PC-9 (cell line): ENCODE measurements at regions not wholly inside any gene's neighbourhood (a gene's known extent, or its start where the extent isn't known, plus 50 kb on each side); places are given as distances from the start of the nearest gene placed in this dataset.
"Not testable (repeated sequence)": the region's sequence is repeated elsewhere in the genome, so short reads cannot be mapped to it uniquely, and the experiment has no call there.

Experiments used
- BruUV-seq: library from RNA; stranded (reverse); fragments of 400-500 nt; replicated peaks from 2 replicates; lab custom pipeline; 2021; lab: Mats Ljungman, UMichigan
- CTCF ChIA-PET: fragments of 300-600 bp; sonication (Branson Sonifier 250); formaldehyde crosslinking; loops from one replicate; lab custom pipeline; 2022; ENCODE audit warnings: antibody characterized with exemption; lab: Charles Lee
- POLR2A ChIA-PET: fragments of 300-600 bp; sonication (Branson Sonifier 250); formaldehyde crosslinking; loops from one replicate; lab custom pipeline; 2022; ENCODE audit warnings: antibody characterized with exemption; ENCODE audit not compliant: unreplicated experiment; lab: Charles Lee
- DNase-seq, 2 experiments: peaks; one replicate each; pipeline versions ENCODE4 v3.0.0 to v3.0.0-alpha.2; 2015 to 2022; ENCODE audit warnings: mixed read lengths in 1 of 2
- H2AFZ ChIP-seq: fragments of 200-600 bp; sonication (generic); 2 replicates; pipeline ENCODE4 v1.8.1; 2017; ENCODE audit warnings: antibody characterized with exemption
- H3F3A ChIP-seq: fragments of 200-600 bp; sonication (generic); 2 replicates; pipeline ENCODE4 v1.8.1; 2017; ENCODE audit warnings: antibody characterized with exemption, mild to moderate bottlenecking, low read depth; ENCODE audit not compliant: insufficient read depth
- H3K27ac ChIP-seq: fragments of 200-600 bp; sonication (generic); 2 replicates; pipeline ENCODE4 v1.6.1; 2016; ENCODE audit warnings: mixed run types
- H3K27me3 ChIP-seq: fragments of 200-600 bp; sonication (generic); 2 replicates; pipeline ENCODE4 v1.6.1; 2016; ENCODE audit warnings: low read depth, mixed run types; ENCODE audit not compliant: insufficient read depth
- H3K36me3 ChIP-seq: fragments of 200-600 bp; sonication (generic); 2 replicates; pipeline ENCODE4 v1.6.1; 2016; ENCODE audit warnings: low read depth, mixed run types
- H3K4me1 ChIP-seq: fragments of 200-600 bp; sonication (generic); replicated peaks from 2 replicates; pipeline ENCODE4 v1.6.1; 2016; ENCODE audit warnings: mixed run types; ENCODE audit not compliant: insufficient read depth
- H3K4me2 ChIP-seq: fragments of 200-600 bp; sonication (generic); 2 replicates; pipeline ENCODE4 v1.6.1; 2017; ENCODE audit warnings: mixed run types
- H3K4me3 ChIP-seq: fragments of 200-600 bp; sonication (generic); 2 replicates; pipeline ENCODE4 v1.6.1; 2016; ENCODE audit warnings: mixed run types
- H3K79me2 ChIP-seq: fragments of 200-600 bp; sonication (generic); 2 replicates; pipeline ENCODE4 v1.6.1; 2017; ENCODE audit warnings: low read depth, mixed run types
- H3K9me2 ChIP-seq: fragments of 200-600 bp; sonication (generic); 2 replicates; pipeline ENCODE4 v1.8.1; 2017; ENCODE audit warnings: mild to moderate bottlenecking; ENCODE audit not compliant: insufficient read depth
- H3K9me3 ChIP-seq: fragments of 200-600 bp; sonication (generic); 2 replicates; pipeline ENCODE4 v1.8.1; 2016; ENCODE audit warnings: low read depth; ENCODE audit not compliant: insufficient read depth
- H4K20me1 ChIP-seq: fragments of 200-600 bp; sonication (generic); 2 replicates; pipeline ENCODE4 v1.8.1; 2017; ENCODE audit not compliant: insufficient read depth
- CTCF ChIP-seq: fragments of 200-600 bp; sonication (generic); conservative IDR thresholded peaks from 2 replicates; pipeline ENCODE4 v1.6.1; 2017; ENCODE audit warnings: mixed run types, antibody characterized with exemption, mild to moderate bottlenecking, moderate library complexity
- EZH2 ChIP-seq: fragments of 200-600 bp; sonication (generic); IDR thresholded peaks from 2 replicates; pipeline ENCODE4 v1.8.0; 2017; ENCODE audit warnings: antibody characterized with exemption, low read depth
- intact Hi-C: fragments of 100-400 bp; cut with micrococcal nuclease; formaldehyde crosslinking; loops from one replicate; pipeline ENCODE4 v1.10.0; 2022; ENCODE audit not compliant: unreplicated experiment

- Histone ChIP-seq H3K27ac (no peak overlapping the region), H2AFZ (no peak overlapping the region), H3K9me3 (no peaks in the 10 kb centered on the region), H4K20me1 (no peaks in the 10 kb centered on the region), H3K9me2 (no peaks in the 10 kb centered on the region), H3K4me2 (no peak overlapping the region), H3K36me3 (no peaks in the 10 kb centered on the region), H3K27me3 (no peaks in the 10 kb centered on the region), H3K4me1 (no peaks in the 10 kb centered on the region), H3F3A (no peaks in the 10 kb centered on the region), H3K4me3 (no peak overlapping the region), H3K79me2 (no peaks in the 10 kb centered on the region)
- ChIA-PET POLR2A (no interaction called here), CTCF (no interaction called here)
- intact Hi-C loops = no loop called here
- no TSS peak for BruUV-seq
- DNase-seq = no peak
- TF ChIP-seq EZH2 = no peak
- TF ChIP-seq CTCF = no peak
Observed at GRCh38 chrX:98296129-98296528, 1412.4 kb downstream of the RPA4 start.

GRCh38 chrX:98299785-98300184 lies 1416.1 kb downstream of the RPA4 start:
- Histone ChIP-seq H3K4me3 (no peak overlapping the region), H3K36me3 (no peaks in the 10 kb centered on the region), H3K27ac (no peak overlapping the region), H3F3A (no peaks in the 10 kb centered on the region), H2AFZ (no peak overlapping the region), H3K27me3 (no peaks in the 10 kb centered on the region), H3K9me2 (no peaks in the 10 kb centered on the region), H3K4me1 (no peaks in the 10 kb centered on the region), H3K4me2 (no peak overlapping the region), H4K20me1 (no peaks in the 10 kb centered on the region), H3K9me3 (no peaks in the 10 kb centered on the region), H3K79me2 (no peaks in the 10 kb centered on the region)
- POLR2A ChIA-PET = no interaction called here
- BruUV-seq = no TSS peak
- DNase-seq = no peak
- intact Hi-C loops = no loop called here
- no peak for TF ChIP-seq EZH2
- TF ChIP-seq CTCF = no peak
- CTCF ChIA-PET = no interaction called here

- H3K4me3 ChIP-seq, H3F3A ChIP-seq, H2AFZ ChIP-seq, H4K20me1 ChIP-seq, H3K9me2 ChIP-seq, H3K4me1 ChIP-seq, H3K4me2 ChIP-seq, H3K9me3 ChIP-seq, CTCF ChIA-PET, POLR2A ChIA-PET, DNase-seq, intact Hi-C loops, BruUV-seq, H3K27ac ChIP-seq, H3K27me3 ChIP-seq, H3K79me2 ChIP-seq, H3K36me3 ChIP-seq: not testable (repeated sequence)
Observed at GRCh38 chrX:98300536-98300935, 1416.8 kb downstream of the RPA4 start.

GRCh38 chrX:98331407-98331806 lies 1447.7 kb downstream of the RPA4 start:
- H3K36me3 ChIP-seq = no peaks in the 10 kb centered on the region
- H3K4me3 ChIP-seq = no peak overlapping the region
- CTCF ChIA-PET = no interaction called here
- intact Hi-C loops = no loop called here
- H3K27me3 ChIP-seq = no peaks in the 10 kb centered on the region
- POLR2A ChIA-PET = no interaction called here
- H2AFZ ChIP-seq = no peak overlapping the region
- no peaks in the 10 kb centered on the region for H4K20me1 ChIP-seq
- H3K79me2 ChIP-seq = no peaks in the 10 kb centered on the region
- no peak overlapping the region for H3K27ac ChIP-seq
- no peak for TF ChIP-seq EZH2
- TF ChIP-seq CTCF = no peak
- H3K9me2 ChIP-seq = no peaks in the 10 kb centered on the region
- BruUV-seq = no TSS peak
- no peak overlapping the region for H3K4me2 ChIP-seq
- H3K9me3 ChIP-seq = no peaks in the 10 kb centered on the region
- H3K4me1 ChIP-seq = no peaks in the 10 kb centered on the region
- no peaks in the 10 kb centered on the region for H3F3A ChIP-seq
- no peak for DNase-seq
